ENCODE measurements at regions not wholly inside any gene's neighbourhood (a gene's known extent, or its start where the extent isn't known, plus 50 kb on each side); places are given as distances from the start of the nearest gene placed in this dataset.

- H3K4me1 ChIP-seq, result peaks cover 5% of the 10 kb centered on the region
- DNase-seq (no peak), ATAC-seq (no peak)
- no peak for TF ChIP-seq CTCF (IDR thresholded peaks at IDR 0.05)
- H3K36me3 ChIP-seq, result no peaks in the 10 kb centered on the region
- no peak overlapping the region for H3K4me3 ChIP-seq
- intact Hi-C loops (cut with DNase I), result no loop called here
- H3K27ac ChIP-seq, result no peak overlapping the region
- no peaks in the 10 kb centered on the region for H3K9me3 ChIP-seq
- peaks cover 43% of the 10 kb centered on the region for H3K27me3 ChIP-seq (ENCODE audit: low read depth)
These were observed 257.3 kb downstream of the RBFOX3 start for GRCh38 chr17:79353548-79353947.

- Histone ChIP-seq H3K4me1 (peaks cover 5% of the 10 kb centered on the region), H3K27me3 (ENCODE audit: low read depth) (peaks cover 46% of the 10 kb centered on the region), H3K36me3 (no peaks in the 10 kb centered on the region), H3K9me3 (no peaks in the 10 kb centered on the region), H3K4me3 (no peak overlapping the region), H3K27ac (no peak overlapping the region)
- no peak for TF ChIP-seq CTCF (IDR thresholded peaks at IDR 0.05)
- ATAC-seq (no peak), DNase-seq (no peak)
- intact Hi-C loops (cut with DNase I), result no loop called here
These were observed 257.8 kb downstream of the RBFOX3 start for GRCh38 chr17:79353016-79353415.

- Histone ChIP-seq H3K36me3 (no peaks in the 10 kb centered on the region), H3K4me1 (no peaks in the 10 kb centered on the region), H3K27me3 (ENCODE audit: low read depth) (peaks cover 41% of the 10 kb centered on the region), H3K9me3 (no peaks in the 10 kb centered on the region), H3K27ac (no peak overlapping the region), H3K4me3 (no peak overlapping the region)
- intact Hi-C loops (cut with DNase I), result no loop called here
- DNase-seq (no peak), ATAC-seq (no peak)
- TF ChIP-seq CTCF (IDR thresholded peaks at IDR 0.05), result no peak
These were observed 260.3 kb downstream of the RBFOX3 start for GRCh38 chr17:79350533-79350932.

- Histone ChIP-seq H3K4me1 (no peaks in the 10 kb centered on the region), H3K4me3 (no peak overlapping the region), H3K27ac (no peak overlapping the region), H3K9me3 (no peaks in the 10 kb centered on the region), H3K36me3 (no peaks in the 10 kb centered on the region), H3K27me3 (ENCODE audit: low read depth) (peaks cover 33% of the 10 kb centered on the region)
- TF ChIP-seq CTCF (IDR thresholded peaks at IDR 0.05), result no peak
- DNase-seq (no peak), ATAC-seq (no peak)
- intact Hi-C loops (cut with DNase I), result no loop called here
These were observed 261.1 kb downstream of the RBFOX3 start for GRCh38 chr17:79349506-79350400.

- ATAC-seq, result no peak
- no peak for TF ChIP-seq CTCF (IDR thresholded peaks at IDR 0.05)
- peaks cover 4% of the 10 kb centered on the region for H3K27me3 ChIP-seq (ENCODE audit: low read depth)
- DNase-seq, result no peak
- H3K4me3 ChIP-seq, result no peak overlapping the region
- no peaks in the 10 kb centered on the region for H3K9me3 ChIP-seq
- no peaks in the 10 kb centered on the region for H3K36me3 ChIP-seq
- intact Hi-C loops (cut with DNase I), result no loop called here
- H3K4me1 ChIP-seq, result no peaks in the 10 kb centered on the region
- no peak overlapping the region for H3K27ac ChIP-seq
These were observed 267.8 kb downstream of the ENGASE start for GRCh38 chr17:79342376-79342775.

Measured in lower lobe of right lung (tissue), 2 donors.